ENCODE measurements at regions not wholly inside any gene's neighbourhood (a gene's known extent, or its start where the extent isn't known, plus 50 kb on each side); places are given as distances from the start of the nearest gene placed in this dataset.

DNA sequence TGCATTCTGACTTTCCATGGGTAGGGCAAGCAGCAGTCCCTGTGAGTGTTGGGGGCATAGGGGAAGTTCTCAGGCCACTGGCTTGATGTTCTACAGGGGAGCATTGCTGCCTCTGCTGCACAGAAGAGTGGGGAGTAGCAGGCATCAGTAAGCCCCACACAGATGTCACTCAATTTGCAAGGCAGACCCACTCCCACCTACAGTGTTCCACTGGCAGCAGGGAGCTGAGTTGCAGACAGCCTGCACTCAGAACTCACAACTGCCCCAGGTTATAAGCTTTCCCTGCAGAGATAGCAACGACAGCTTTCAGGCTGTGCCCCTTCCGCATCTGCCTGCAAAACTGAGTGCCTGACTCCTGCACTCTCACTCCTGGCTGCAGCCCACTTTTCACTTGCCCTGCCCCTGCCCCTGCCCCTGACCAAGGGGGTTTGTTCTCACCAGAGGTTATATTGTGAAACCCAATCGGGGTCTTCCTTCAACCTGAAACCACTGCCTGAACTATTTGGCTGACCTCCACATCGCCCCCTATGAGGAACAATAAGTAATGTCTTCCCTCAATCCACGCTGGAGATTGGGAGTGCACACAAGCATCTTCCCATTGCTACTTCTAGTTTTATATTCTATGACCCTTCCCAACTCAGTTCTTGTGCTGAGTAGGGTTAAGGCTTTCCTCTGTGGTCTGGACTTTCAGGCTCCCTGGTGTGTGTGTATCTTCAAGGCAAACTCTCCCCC, 227.4 kb upstream of the CXorf51B start:
- no peaks in the 10 kb centered on the region for H3K4me1 ChIP-seq
- TF ChIP-seq CTCF (IDR thresholded peaks at IDR 0.05), result no peak
- TF ChIP-seq POLR2A (IDR thresholded peaks at IDR 0.05), result no peak
- no peak overlapping the region for H3K27ac ChIP-seq
- no peak overlapping the region for H3K4me3 ChIP-seq
- no peaks in the 10 kb centered on the region for H3K27me3 ChIP-seq
- DNase-seq, result no peak
- no peaks in the 10 kb centered on the region for H3K36me3 ChIP-seq
- no peaks in the 10 kb centered on the region for H3K9me3 ChIP-seq
- no peak for ATAC-seq
- WGBS (ENCODE audit: insufficient coverage, low coverage, low lambda C conversion rate, missing lambda C conversion rate), result 55% methylated on average over 2 of the region's 5 CpGs
- intact Hi-C loops (cut with DNase I), result no loop called here

DNA sequence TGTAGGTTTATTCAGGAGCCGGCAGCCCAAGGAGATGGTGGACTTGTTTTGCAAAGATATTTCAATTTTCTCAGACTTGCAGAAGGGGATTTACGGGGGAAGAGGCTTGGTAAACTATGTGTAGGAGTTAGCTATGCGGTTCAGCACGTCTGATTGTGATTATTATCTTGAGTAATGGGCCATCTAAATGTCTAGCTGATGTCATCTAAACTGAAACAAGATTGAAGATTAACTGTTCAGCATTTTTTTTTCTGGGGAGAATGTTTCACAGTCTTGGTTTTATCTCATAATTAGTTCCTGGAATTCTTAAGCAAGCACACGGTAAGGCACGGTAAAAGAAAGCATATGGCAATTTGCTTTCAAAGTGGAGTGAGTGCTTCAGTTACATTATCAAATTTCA, 207.3 kb upstream of the CXorf51B start:
- ATAC-seq, result no peak
- intact Hi-C loops (cut with DNase I), result no loop called here
- TF ChIP-seq POLR2A (IDR thresholded peaks at IDR 0.05) (no peak), CTCF (IDR thresholded peaks at IDR 0.05) (no peak)
- H3K4me3 ChIP-seq, result no peak overlapping the region
- DNase-seq, result no peak
- H3K4me1 ChIP-seq, result no peaks in the 10 kb centered on the region
- H3K27ac ChIP-seq, result no peak overlapping the region
- H3K9me3 ChIP-seq, result no peaks in the 10 kb centered on the region
- no peaks in the 10 kb centered on the region for H3K27me3 ChIP-seq
- no peaks in the 10 kb centered on the region for H3K36me3 ChIP-seq
- 40% methylated on average over 6 of the region's 6 CpGs for WGBS (ENCODE audit: insufficient coverage, low coverage, low lambda C conversion rate, missing lambda C conversion rate)

DNA sequence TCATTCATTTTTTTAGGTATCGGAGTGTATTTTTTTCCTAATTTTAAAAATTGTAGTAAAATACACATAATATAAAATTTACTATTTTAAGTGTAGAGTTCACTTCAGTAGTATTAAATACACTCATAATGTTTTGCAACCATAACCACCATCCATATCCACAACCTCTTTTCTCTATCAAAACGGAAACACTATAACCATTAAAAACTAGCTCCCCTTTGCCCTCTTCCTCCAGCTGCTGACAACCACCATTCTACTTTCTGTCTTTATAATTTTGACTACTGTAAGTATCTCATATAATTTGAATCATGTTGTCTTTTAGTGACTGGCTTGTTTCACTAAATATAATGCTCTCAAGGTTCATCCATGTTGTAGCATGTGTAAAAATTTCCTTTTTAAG, 205.4 kb upstream of the CXorf51B start:
- 64% methylated on average over 2 of the region's 2 CpGs for WGBS (ENCODE audit: insufficient coverage, low coverage, low lambda C conversion rate, missing lambda C conversion rate)
- DNase-seq (no peak), ATAC-seq (no peak)
- H3K36me3 ChIP-seq, result no peaks in the 10 kb centered on the region
- no peak for TF ChIP-seq CTCF (IDR thresholded peaks at IDR 0.05)
- TF ChIP-seq POLR2A (IDR thresholded peaks at IDR 0.05), result no peak
- intact Hi-C loops (cut with DNase I), result no loop called here
- no peak overlapping the region for H3K4me3 ChIP-seq
- H3K9me3 ChIP-seq, result no peaks in the 10 kb centered on the region
- H3K4me1 ChIP-seq, result no peaks in the 10 kb centered on the region
- no peaks in the 10 kb centered on the region for H3K27me3 ChIP-seq
- no peak overlapping the region for H3K27ac ChIP-seq

DNA sequence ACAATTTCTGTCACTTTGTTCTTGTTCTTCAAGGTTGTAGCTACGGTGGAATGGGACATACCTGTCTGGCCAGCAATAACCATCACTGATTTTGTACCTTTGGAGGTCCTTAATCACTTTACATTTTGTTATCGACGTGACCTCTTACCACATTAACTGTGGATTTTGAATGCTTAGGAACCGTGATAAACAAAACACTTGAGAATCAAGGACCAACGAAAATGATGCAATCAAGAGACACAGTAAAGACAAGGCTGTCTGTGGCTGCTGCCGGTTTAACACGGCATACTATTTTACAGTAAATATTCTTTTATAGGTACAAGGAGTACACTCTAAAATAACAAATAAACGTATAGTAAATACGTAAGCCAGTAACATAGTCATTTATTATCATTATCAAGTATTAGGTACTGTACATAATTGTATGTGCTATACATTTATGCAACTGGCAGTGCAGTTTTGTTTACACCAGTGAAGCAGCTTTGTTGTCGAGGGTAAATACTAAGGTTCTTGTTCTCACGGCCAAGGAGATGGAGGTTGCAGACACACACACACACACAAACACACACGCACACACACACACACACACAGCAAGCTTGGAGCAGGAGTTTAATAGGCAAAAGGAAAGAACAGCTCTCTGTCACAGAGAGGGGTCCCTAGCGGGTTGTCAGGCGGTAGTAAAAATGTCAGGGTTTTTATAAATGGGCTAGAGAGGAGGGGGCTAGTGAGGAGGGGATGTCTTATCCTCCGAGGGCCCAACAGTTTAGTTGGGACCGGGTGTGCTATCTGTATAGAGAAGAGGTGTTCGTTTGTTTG, 194.7 kb upstream of the CXorf51B start:
- Histone ChIP-seq H3K27ac (no peak overlapping the region), H3K36me3 (no peaks in the 10 kb centered on the region), H3K27me3 (no peaks in the 10 kb centered on the region), H3K4me3 (no peak overlapping the region), H3K9me3 (no peaks in the 10 kb centered on the region), H3K4me1 (no peaks in the 10 kb centered on the region)
- WGBS (ENCODE audit: insufficient coverage, low coverage, low lambda C conversion rate, missing lambda C conversion rate), result 51% methylated on average over 17 of the region's 17 CpGs
- intact Hi-C loops (cut with DNase I), result no loop called here
- no peak for DNase-seq
- TF ChIP-seq POLR2A (IDR thresholded peaks at IDR 0.05) (no peak), CTCF (IDR thresholded peaks at IDR 0.05) (no peak)
- no peak for ATAC-seq

All from right lobe of liver (tissue), 6 donors.